ENCODE measurements at regions not wholly inside any gene's neighbourhood (a gene's known extent, or its start where the extent isn't known, plus 50 kb on each side); places are given as distances from the start of the nearest gene placed in this dataset.

DNA sequence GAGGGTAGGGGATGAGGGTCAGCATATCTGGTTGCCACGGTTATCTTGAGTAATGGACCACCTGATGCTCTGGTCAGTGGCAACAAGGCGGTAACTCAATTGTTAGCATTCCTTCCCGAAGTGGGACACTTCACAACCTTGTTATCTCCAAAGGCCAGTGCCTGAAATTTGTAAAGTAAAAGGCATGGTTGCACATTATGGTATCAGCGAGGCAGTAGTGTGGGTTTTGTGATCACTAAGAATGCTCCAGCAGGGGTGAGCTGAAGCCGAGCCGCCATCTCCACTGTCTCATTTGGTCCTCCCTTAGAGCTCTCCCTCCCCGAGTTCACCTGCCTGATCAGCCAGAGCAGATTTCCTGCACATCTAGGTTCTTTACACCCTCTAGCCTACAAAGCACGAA is 50.5 kb upstream of the LGALSL start:
- TF ChIP-seq POLR2A (IDR thresholded peaks at IDR 0.05) = no peak
- TF ChIP-seq, protein P1, sequence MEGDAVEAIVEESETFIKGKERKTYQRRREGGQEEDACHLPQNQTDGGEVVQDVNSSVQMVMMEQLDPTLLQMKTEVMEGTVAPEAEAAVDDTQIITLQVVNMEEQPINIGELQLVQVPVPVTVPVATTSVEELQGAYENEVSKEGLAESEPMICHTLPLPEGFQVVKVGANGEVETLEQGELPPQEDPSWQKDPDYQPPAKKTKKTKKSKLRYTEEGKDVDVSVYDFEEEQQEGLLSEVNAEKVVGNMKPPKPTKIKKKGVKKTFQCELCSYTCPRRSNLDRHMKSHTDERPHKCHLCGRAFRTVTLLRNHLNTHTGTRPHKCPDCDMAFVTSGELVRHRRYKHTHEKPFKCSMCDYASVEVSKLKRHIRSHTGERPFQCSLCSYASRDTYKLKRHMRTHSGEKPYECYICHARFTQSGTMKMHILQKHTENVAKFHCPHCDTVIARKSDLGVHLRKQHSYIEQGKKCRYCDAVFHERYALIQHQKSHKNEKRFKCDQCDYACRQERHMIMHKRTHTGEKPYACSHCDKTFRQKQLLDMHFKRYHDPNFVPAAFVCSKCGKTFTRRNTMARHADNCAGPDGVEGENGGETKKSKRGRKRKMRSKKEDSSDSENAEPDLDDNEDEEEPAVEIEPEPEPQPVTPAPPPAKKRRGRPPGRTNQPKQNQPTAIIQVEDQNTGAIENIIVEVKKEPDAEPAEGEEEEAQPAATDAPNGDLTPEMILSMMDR (IDR thresholded peaks at IDR 0.05) = no peak
